GM21786 (cell line): ENCODE measurements at regions not wholly inside any gene's neighbourhood (a gene's known extent, or its start where the extent isn't known, plus 50 kb on each side); places are given as distances from the start of the nearest gene placed in this dataset.
"Not testable (repeated sequence)": the region's sequence is repeated elsewhere in the genome, so short reads cannot be mapped to it uniquely, and the experiment has no call there.

Experiments
- ATAC-seq: cut with Tn5 transposase; IDR thresholded peaks from one replicate; pipeline ENCODE4 v1.9.1; 2021; ENCODE audit not compliant: unreplicated experiment

DNA sequence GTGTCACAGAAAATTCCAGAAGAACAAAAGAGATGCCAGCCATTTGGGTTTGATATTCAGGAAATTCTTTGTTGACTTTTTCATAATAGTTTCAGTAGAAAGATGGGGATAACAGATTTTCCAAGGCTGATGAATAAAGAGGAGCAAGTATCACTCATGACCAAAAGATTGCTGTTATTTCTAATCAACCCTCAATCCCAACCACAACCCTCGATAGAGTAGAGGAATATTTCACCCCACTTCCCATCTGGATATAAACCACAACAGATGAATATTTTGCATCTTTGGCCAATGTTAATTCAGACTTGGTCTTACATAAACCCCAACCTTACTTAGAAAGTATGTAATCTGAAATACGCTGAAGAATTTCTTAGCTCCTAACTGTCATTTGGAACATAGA lies 232.4 kb downstream of the SEC16B start:
- ATAC-seq = no peak

DNA sequence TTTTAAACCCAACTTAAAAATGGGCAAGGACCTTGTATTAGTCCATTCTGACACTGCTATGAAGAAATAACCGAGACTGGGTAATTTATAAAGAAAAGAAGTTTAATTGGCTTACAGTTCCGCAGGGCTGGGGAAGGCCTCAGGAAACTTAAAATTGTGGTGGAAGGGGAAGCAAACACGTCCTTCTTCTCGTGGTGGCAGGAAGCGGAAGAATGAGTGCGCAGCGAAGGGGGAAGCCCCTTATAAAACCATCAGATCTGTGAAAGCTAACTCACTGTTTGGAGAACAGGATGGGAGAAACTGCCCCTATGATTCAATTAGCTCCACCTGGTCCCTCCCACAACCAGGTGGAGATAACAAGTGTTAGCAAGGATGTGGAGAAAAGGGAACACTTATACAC lies 237.7 kb downstream of the SEC16B start:
- no peak for ATAC-seq

DNA sequence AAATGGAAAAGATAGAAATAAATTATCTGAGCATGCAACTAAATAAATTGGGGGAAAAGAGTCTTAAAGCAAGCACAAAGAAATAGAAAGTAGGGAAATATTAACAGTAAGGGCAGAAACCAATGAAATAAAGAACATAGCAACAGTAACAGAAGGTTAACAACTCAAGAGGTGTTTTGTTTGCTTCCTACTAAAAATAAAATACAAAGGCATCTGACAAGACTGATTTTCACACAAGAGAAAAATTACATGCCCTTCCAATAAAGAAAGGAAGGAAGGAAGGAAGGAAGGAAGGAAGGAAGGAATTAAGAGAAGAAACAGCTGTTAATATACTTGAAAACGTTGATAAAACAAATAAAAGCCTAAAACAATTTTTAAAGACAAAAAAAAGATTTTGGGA lies 240.2 kb downstream of the SEC16B start:
- no peak for ATAC-seq

DNA sequence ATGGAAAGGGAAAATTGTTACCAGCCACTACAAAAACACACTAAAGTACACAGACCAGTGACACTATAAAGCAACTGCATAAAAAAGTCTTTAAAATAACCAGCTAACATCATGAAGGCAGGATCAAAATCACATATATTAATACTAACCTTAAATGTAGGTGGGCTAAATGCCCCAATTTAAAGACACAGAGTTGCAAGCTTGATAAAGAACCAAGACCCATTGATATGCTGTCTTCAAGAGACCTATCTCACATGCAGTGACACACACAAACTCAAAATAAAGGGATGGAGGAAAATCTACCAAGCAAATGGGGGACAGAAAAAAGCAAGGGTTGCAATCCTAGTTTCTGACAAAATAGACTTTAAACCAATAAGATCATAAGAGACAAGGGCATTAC lies 246.3 kb downstream of the SEC16B start:
- no peak for ATAC-seq

DNA sequence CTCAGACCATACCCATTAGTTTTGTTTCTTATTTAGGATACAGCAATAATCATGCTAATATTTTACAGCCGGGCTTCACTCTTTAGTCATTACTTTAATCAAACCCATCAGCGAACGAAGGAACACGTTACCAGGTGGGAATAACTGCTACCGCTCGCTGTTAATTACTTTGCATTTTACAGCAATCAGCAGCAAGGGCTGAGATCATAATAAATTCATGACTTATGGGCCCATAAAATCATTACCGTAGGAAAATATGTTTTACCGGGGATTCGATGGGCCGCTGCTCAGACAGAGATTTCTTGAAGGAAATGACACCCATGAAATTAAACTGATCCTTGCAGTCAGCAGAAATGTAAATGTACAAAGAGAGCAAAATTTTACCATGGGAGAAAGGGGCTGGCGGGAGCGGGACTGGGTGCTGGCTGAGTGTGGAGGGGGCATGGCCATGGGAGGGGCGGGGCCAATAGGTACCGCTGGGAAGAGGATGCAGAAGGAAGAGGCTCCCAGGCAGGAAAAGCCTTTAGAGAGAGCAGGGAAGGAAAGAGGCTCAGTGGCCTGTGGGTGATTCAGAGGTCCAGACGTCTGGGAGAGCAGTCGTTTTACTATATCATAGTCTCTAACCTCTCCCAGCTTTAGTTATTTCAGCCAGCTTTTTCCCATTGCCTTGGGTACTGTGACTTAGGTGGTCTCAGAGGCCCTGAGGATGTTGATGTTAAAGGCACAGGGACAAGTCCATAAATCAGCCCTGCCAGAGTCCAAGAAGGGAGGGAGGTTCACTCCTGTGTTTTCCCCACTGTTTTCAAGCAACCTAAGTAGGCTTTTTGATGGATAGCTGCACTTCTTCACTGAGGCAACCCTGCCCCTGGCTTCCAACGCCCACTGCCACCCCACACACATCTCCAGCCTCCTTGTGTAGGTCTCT lies 258.9 kb downstream of the SEC16B start:
- no peak for ATAC-seq

DNA sequence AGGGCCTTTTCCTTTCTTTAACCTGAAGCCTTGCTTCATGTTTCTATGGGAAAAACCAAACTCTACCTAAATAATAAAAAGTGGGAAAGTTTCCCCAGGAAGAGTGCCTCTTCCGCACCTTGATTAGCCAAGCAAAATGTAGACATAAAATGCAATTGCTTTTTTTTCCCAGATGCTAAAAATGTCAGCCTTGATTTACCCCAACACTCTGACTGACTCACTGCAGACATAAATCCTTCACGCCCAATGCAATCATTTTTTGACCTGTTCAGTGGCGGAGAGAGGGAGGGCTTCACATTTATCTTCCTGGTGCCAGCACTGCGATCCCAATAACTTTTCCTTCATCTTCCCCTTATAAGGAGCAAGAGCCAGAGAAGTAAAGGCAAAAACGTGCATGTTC lies 261.5 kb downstream of the SEC16B start:
- ATAC-seq = no peak

DNA sequence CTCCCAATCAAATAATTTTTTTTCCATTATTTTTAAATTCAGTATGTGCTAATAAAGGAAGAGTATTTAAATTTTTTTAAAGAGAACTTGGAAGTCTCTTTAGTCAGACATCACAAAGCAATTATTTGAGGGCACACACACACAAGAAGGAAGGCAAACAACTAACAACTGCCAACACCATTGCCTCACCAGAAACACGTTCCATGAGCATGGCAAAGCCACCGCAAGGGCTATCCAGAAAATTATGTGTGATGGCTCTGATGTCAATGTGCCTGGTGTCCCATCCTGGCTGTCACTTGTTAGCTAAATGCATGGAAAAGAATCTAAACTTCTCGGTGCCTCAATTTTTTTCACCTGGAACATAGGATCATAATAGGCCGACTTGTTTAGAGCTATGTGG lies 262.9 kb downstream of the SEC16B start:
- no peak for ATAC-seq

DNA sequence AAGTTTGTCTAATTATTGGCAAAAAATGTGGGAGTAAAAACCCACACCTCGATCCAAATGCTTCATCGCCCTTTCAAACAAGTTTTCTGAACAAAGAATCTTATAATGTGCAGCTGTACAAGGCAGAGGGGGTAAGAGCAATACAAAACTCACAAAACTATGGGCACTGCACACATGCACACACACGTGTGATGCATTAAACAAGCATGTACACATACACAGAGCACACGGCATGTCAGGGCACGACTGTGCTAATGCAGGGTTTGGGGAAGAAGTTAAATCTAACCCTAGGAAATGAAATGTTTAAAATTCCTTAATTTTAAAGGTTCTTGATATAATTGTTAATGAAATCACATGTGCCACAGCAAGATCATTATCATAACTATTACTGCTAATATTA lies 264.0 kb downstream of the SEC16B start:
- ATAC-seq = no peak

DNA sequence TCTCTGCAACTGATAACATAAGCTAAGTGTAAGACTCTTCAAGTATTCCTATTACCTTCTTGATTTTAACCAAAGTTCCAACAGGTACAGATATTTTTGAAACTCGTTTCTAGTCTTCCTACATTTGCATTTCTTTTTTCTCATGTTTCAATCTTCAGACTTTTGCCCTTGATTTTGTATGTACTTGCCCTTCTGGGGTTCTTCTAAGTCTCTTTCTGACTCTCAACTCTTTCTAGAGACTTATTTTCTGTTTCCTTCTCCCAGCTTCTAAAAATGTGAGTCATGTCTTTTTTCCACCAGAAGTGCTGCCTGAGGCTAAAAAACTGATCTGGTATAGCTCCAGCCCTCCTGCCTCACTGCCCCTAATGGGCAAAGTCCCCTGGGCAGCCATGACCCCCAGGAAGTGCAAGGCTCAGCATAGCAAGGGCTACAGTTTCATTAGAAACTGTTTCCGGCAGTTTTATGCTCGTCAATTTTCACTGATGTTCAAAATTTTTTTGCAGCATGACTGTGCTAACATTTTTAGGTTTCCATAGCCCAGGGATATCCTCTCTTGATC lies 265.9 kb downstream of the SEC16B start:
- no peak for ATAC-seq

DNA sequence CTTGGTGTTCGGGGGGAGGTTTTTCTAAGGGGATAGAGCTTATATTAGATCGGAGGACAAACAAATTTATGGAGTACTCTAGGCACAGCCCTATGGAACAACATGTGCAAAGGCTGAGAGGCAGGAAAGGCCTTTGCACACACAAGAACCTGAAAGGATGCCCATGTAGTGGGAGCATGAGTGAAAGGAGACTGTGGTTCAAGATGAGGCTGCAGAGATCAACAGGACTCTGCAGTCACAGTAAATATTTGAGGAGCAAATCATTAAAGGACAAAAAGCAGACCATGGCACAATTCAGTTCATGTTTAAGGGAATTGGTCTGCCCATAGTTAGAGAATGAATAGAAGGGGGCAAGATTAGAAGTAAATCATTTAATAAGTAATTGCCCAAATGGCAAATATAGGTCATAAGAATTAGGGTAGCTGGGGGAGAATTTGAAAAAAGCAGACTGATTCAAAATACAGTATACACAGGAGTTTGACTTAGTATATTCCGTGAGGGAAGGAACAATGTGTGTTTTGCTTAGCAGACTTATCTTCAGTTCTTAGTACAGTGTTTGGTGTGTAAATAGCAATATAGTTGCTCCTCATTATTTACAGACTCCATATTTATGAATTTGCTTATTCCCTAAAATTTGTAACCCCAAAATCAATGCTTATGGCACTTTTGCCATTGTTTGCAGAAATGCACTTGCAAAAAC lies 268.1 kb downstream of the SEC16B start:
- no peak for ATAC-seq

DNA sequence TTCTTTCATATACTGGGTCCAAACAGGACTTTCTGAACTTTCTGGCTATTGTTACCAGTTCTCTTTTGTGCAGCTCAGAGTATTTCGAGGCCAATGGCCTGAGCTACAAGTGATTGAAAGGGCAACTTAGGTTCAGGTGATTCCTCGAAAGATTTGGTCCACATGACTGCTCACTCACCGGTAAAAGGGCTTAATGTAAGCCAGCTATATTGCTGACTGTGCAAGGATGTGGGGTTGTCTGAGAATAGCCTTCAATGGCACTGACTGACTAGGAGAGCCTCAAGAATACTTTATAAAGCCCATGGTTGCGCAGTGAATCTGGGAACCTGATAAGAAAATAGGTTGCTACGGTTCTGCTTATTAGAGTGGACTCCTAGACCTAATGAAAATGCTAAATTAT lies 269.0 kb downstream of the SEC16B start:
- ATAC-seq = no peak

DNA sequence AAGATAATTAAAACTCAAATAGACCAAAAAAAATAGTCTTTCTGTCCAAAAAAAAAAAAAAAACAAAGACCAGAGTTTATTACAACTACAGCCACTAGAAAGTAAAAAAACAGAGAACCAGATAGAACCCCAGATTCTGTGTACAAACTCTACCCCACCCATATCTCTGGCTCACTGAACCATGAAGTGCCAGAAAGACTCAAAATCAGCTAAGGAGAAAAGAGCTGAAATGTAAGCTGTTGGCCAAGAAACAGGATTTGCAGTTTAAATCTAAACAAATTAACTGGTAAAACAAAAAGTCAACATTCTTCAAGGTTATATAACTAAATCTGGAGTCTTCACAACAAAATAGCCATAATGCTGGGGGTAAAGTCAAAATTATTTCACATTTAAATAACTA lies 278.9 kb downstream of the SEC16B start:
- no peak for ATAC-seq

DNA sequence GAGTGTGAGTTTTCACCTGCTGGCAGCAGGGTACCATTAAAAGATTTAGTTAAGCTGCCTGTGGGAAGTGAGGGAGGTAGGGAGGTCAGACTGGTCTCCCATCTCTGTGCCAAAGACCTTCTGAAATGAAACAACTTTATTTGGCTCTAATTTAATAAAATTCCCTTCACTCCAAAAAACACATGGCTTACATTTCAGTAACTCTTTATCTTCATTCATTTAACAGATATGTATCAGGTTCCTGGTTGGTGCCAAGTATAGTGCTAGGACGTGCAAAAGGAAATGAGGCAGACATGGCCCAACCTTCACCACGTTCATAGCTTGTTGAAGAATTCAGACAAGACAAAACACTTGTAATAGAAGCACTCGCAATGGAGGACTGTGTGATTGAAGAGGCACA lies 282.3 kb downstream of the SEC16B start:
- no peak for ATAC-seq

DNA sequence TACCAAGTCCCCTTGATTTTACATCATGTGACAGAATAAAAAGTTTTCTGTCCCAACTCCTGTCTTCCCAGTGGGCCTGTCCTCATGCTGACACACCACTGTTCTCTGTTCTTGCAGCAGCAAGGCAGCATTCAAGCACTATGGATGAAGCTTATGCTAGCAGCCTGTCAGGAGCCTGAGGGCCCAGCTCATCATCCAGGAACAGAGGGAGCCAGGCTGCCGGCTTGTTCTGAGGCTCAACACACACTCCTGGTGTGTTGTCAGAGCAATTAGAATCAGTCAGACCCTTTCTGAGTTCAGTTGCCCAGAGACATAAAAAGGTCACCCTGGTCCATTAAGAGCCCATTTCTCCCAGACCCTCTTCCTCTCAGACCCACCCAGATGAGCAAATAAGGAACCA lies 282.9 kb downstream of the SEC16B start:
- no peak for ATAC-seq

DNA sequence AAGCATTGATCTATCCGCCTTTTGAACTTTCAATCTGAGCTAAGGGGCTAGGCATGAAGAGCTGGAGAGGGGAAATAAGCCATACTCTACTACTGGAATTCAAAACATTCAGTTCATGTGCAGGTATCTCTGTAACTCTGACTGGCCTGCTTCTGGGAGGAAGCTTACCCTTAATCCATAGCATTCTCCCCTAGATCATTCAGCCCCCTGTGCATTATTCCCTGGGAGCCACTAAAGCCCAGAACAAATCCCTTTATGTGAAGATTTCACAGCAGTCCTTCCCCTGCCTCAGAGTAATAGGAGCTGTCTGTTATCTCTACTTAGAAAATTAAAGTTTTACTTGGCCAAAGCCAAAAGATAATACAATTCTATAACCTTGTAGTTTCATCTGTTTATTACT lies 300.7 kb downstream of the SEC16B start:
- no peak for ATAC-seq

DNA sequence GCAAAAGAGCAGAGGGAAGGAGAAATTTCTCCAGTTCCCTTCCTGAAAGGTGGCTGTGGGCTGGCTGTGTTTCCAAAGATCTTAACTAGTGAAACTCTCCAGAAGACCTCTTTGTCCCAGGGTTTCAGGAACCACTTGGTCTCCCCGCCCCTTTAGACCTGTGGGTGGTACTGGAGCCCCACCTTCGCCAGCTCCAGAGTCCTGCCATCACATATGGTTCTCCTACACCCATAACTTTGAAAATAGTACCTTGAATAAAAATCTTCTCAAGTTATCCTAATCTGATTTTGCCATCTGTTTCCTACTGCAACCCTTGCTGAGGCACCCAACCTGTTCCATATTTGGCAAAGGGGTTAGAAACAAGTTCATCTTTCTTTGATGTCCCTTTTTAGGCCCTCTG lies 303.9 kb downstream of the SEC16B start:
- no peak for ATAC-seq

DNA sequence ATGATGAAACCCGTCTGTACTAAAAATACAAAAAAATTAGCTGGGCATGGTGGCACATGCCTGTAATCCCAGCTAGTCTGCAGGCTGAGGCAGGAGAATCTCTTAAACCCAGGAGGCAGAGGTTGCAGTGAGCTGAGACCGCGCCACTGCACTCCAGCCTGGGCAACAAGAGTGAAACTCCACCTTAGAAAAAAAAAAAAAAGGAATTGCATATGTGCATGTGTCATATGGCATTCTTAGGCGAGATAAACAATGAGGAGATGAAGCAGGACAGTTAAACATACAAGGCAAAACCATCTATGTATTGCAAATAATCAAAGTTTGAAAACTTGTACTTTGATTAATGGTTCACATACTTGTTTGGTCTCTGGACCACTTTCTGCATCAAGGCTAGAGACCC lies 305.1 kb downstream of the SEC16B start:
- not testable (repeated sequence) for ATAC-seq

DNA sequence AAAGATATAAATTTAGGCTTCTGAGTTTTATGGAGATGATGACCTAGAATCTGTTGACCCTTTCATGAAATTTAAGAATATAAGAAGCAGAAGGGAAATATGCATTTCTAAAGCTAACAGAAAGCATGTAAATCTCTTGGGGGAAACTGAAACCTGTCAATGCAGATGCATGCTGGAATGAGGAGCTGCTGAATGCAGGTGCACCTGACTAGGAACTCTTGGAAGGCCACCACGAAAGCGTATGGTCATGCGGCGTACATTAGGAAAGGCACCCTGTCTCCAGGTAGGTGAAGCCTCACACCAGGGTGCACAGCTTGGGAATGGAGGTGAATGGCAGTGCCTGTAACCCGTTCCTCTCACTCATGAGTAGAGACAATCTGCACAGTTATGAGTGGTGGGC lies 309.7 kb downstream of the SEC16B start:
- no peak for ATAC-seq

DNA sequence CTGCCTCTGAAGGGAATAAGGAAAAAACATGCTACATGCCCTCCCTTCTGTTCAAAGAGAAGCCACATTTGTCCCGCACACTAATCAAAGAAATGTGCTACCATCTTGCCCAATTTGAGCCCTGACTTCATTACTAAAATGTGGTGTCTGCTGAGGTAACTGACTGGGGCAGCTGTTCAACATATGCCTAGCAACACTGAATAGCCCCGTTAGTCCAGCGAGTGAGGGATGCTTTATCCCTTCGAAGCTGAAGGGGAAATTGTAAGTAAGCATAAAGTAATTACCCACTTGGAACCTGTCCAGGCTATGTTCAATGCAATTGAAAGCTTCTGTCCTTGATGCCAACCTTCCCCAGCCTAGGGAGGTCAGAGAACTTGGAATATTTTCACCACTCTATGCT lies 310.6 kb downstream of the SEC16B start:
- no peak for ATAC-seq

DNA sequence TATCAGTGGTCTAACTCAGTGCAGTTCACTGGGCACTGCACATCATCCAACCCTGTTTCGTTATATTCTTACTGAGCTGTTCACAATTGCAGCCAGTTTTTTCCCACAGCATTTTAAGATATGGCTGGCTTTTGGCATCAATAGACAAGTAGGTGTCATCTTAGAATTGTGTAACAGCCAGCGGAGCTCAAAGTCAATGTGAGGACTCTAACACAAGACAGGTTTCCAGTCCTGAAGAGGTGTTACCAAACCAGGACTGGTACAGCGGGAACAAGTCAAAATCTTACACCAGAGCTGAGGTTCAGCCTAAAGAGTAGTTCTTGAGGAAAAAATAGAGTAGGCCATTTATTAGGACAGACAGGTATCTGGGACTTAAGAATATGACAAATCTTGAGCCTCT lies 313.3 kb downstream of the SEC16B start:
- no peak for ATAC-seq

DNA sequence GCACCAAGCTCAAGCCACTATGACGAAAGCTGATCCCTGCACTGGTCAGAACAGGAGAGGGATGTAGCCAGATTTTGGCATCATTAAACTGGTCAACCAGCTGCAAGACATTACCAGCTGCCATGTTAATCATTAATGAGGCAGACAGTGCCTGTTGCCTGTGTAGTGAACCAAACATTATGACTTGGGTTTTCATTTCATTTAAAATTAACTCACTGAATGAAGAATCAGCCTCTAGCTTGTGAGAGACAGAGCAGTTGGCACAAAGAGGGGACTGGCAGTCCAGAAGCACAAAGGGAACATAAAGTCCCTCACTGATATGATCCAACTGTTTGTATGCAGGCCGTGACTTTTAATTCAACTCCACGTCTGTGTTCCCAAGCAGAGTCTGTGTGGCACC lies 318.9 kb downstream of the SEC16B start:
- ATAC-seq = peak; percentile 60

DNA sequence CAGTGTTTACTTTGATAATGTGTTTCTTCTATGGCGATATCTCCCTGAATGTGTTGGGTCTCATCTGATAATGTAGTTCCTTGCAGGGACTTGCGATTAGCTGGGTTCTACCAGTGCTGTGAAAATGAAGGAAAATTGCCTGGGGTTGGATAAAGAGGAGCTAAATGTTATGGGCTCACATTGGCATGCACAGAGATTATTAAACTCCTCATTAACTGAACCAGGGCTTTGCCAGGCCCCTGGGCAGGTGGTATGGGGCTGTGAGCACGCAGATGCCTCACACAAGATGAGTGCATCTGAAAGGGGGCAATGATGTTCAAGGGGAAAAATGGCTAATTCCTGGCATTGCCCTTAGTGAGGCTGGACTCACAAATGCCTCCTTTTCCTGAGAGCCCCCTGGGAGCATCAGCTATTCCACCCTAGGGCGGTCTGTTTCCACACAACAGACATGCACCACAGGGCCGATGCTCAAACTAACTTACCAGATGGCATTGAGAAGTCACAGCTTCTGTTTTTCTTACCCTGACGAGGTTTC lies 321.1 kb downstream of the SEC16B start:
- ATAC-seq = no peak
